C4-2B (cell line): ENCODE measurements at regions not wholly inside any gene's neighbourhood (a gene's known extent, or its start where the extent isn't known, plus 50 kb on each side); places are given as distances from the start of the nearest gene placed in this dataset.
"Not testable (repeated sequence)": the region's sequence is repeated elsewhere in the genome, so short reads cannot be mapped to it uniquely, and the experiment has no call there.

Source experiments
- H3K27ac ChIP-seq: fragments of 450-650 bp; 2 replicates; pipeline ENCODE4 v1.5.1; 2017
- CTCF ChIP-seq: fragments of 450-650 bp; conservative IDR thresholded peaks from 2 replicates; pipeline ENCODE4 v1.5.1; 2017; ENCODE audit warnings: mild to moderate bottlenecking
- ZFX ChIP-seq: fragments of 450-650 bp; IDR thresholded peaks from 2 replicates; pipeline ENCODE4 v1.6.1; 2017

GRCh38 chr4:28310926-28311325, 1450.3 kb downstream of the STIM2 start:
- H3K27ac ChIP-seq, result no peak overlapping the region
- no peak for TF ChIP-seq ZFX

DNA sequence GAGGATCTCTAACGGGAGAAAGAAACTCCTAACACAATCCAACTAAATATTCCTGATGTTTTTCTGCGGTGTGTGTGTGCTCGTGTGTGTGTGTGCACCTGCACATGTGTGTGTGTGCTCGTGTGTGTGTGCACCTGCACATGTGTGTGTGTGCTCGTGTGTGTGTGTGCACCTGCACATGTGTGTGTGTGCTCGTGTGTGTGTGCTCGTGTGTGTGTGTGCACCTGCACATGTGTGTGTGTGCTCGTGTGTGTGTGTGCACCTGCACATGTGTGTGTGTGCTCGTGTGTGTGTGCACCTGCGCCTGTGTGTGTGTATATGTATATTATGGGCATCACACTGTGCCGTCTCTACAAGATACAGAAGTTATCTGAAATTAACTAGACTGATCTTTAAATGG, 1451.9 kb downstream of the STIM2 start:
- not testable (repeated sequence) for H3K27ac ChIP-seq

DNA sequence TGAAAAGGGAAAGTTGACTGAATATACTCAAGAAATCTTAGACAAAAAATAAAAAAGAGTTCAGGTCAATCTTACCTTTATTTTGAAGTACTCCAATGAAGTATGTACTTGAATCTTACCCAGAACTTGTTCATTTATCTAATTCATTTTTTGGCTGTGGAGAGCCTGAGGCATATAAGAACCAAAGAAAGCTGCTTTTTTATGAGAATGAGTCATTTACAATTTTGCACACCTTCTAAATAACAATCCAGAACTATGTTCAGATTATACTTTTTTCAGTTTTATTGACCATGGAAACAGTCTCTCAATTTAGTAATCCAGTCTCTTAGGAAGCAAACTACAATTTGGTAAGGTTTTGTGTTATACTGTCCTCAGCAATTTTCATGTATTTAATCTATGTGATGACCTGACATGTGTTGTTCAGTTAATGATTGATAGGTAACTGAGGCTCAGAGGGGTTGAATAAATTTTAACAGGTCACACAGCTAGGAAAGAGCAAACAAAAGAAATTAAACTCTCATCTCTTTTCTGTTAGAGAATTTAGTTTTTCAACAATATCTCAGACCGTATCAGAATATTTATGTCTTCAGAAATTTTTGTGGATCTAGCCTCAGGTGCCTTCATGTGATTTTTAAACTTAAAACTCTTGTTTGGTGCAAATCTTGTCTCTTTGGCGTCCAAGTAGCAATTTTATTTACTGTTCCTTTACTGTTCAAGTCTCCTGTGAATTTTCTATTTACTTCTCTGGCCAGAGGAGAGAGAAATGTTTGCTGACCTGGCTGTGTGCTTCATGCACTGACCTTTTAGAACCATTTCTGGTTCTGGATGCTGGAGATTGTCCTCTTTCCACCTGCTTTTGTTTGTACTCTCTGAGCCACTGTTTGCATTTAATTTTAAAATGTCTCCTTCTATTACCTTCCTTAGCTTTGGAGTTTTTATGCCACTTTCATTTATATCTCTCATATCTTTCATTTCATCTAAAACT, 1453.4 kb downstream of the STIM2 start:
- TF ChIP-seq ZFX (no peak), CTCF (no peak)
- H3K27ac ChIP-seq, result no peak overlapping the region

- TF ChIP-seq ZFX (no peak), CTCF (no peak)
- H3K27ac ChIP-seq, result no peak overlapping the region
These were observed 1456.6 kb downstream of the STIM2 start for GRCh38 chr4:28317221-28317620.

GRCh38 chr4:28334249-28334648, 1473.6 kb downstream of the STIM2 start:
- H3K27ac ChIP-seq, result no peak overlapping the region
- no peak for TF ChIP-seq ZFX
- no peak for TF ChIP-seq CTCF

DNA sequence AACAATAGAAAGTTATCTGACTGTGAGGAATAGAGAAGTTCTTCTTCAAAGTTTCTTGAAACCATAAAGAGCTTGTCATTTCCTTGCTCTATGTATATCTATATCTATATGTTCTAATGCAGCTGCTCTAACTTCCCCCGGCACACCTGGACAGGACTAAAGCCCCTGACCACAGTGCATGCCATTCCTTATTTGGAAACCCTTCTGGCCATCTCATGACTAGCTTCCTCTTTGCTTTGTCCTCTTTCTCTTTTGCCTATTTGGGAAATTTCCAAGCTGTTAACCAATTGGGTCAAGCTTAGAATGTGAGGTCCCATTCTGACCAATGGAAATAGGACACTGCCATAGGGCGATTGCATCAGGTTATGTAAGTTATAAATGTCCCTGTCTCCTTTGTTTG, 1481.1 kb downstream of the STIM2 start:
- TF ChIP-seq CTCF (no peak), ZFX (no peak)
- no peak overlapping the region for H3K27ac ChIP-seq

GRCh38 chr4:28350485-28350884, 1489.8 kb downstream of the STIM2 start:
- no peak overlapping the region for H3K27ac ChIP-seq
- TF ChIP-seq CTCF (no peak), ZFX (no peak)

GRCh38 chr4:28351102-28351501, 1490.5 kb downstream of the STIM2 start:
- TF ChIP-seq ZFX (no peak), CTCF (no peak)
- no peak overlapping the region for H3K27ac ChIP-seq
